ENCODE measurements at regions not wholly inside any gene's neighbourhood (a gene's known extent, or its start where the extent isn't known, plus 50 kb on each side); places are given as distances from the start of the nearest gene placed in this dataset.
"Not testable (repeated sequence)": the region's sequence is repeated elsewhere in the genome, so short reads cannot be mapped to it uniquely, and the experiment has no call there.

DNA sequence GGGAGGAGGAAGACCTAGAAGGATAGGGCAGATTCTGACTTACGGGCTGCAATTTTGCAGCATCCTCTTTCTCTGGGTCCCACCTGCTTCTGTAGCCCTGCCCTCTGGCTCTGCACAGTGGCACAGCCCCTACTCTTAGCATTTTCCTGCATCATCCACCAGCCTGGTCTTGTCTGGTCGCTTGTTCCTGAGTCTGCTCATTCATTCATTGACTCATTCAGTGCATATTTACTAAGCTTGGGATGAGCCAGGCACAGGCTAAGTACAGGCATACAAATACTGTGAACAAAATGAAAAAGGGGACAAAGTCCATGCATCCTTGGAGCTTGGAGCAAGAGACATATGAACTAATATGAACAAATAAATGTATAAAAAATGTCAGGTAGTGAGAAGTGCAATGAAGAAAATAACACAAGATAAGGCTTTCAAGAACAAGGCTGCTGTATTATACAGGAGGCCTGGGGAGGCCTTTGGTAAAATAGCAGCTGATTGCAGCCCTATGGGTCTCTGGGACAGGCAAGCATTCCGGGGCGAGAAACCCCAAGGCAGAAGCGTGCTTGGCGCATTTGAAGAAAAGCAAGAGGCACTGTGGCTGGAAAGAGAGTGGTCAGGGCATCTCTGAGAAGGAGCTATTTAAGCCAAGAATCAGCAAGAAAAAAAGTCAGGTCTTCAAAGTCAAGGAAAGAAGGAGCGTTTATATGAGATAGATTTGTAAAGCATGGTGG lies 108.0 kb upstream of the ALX4 start:
- no peak for DNase-seq (ENCODE audit: low spot score)

DNA sequence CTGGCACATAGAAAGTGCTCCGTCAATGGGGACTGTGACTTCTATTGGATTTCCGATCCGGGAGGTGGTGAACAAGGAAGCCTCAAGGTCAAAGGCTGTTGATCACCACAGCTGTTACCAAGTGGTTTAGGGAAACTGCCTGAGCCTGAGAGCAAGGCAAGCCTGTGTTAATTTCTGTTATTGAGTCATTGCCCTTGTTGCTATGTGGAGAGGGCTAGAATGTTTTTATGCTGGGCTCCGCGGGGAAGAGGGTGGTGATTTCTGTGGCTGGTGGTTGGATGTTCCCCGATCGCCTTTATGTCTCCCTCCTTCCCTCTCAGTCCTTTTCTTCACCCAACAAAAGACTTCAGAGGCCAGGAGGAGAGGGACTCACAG lies 108.5 kb upstream of the ALX4 start:
- no peak for DNase-seq (ENCODE audit: low spot score)

GRCh38 chr11:44421090-44421675 lies 111.2 kb upstream of the ALX4 start:
- DNase-seq (ENCODE audit: low spot score): no peak

- no peak for DNase-seq (ENCODE audit: low spot score)
Measured at GRCh38 chr11:44423289-44423688, 113.3 kb upstream of the ALX4 start.

GRCh38 chr11:44424841-44425240 lies 114.9 kb upstream of the ALX4 start:
- no peak for DNase-seq (ENCODE audit: low spot score)

DNA sequence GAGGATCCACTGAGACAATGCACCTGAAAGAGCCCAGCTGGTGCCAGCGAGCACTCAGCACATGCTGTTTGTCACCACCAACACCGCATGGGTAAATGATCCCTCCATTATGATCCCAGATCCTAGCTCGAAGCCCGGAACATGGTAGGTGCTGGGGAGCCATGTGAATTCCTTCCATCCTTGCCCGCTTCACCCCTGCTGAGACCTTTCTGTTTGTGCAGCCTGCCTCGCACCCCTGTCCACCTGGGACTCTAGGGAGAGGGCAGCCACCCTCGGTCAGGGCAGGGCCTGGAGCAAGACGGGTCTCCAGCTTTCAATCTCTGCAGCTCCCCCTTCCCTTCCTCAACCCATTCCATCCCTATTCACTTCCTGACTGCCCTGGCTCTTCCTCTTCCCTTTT lies 116.2 kb upstream of the ALX4 start:
- DNase-seq (ENCODE audit: low spot score): no peak

GRCh38 chr11:44426958-44427357 lies 117.0 kb upstream of the ALX4 start:
- no peak for DNase-seq (ENCODE audit: low spot score)

GRCh38 chr11:44427432-44427831 lies 117.5 kb upstream of the ALX4 start:
- no peak for DNase-seq (ENCODE audit: low spot score)

- DNase-seq (ENCODE audit: low spot score): no peak
Measured at GRCh38 chr11:44430140-44430539, 120.2 kb upstream of the ALX4 start.

DNA sequence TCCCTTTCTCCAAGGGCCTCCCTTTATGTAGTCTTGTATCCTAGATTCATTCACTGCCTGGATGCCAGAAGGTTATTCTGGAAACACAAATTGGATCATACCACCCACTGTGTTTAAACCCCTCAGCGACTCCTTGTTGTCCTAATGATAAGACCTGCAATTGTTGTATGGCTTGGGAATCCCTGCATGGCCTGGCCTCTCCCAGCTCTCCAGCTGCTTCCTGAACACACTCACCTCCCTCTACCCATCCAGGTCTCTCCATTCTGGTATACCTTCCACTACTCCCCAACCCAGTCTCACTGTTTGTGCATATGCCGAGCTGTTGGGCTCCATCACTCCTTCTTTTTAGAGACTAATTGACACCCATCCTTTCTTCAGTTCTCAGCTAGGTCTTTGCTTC lies 124.3 kb upstream of the ALX4 start:
- DNase-seq (ENCODE audit: low spot score): no peak

DNA sequence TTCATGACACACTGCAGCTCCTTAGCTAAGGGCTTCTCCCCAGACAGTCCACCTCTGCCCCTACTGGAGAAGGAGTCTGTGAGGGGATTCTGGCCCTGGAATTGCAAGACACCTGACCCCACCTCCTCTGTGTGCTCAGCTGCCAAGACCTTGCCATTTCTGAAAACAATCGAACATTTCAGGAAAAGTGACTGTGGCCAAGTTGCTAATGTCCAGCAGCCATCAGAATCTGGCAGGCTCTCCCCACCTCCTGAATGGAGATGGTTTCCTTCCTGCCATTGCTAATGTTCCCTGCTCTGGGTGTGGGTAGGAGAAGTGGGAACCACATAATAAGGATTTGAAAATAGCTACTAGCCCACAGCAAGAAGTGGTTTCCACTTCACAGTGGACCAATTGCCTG lies 127.2 kb upstream of the ALX4 start:
- no peak for DNase-seq (ENCODE audit: low spot score)

DNA sequence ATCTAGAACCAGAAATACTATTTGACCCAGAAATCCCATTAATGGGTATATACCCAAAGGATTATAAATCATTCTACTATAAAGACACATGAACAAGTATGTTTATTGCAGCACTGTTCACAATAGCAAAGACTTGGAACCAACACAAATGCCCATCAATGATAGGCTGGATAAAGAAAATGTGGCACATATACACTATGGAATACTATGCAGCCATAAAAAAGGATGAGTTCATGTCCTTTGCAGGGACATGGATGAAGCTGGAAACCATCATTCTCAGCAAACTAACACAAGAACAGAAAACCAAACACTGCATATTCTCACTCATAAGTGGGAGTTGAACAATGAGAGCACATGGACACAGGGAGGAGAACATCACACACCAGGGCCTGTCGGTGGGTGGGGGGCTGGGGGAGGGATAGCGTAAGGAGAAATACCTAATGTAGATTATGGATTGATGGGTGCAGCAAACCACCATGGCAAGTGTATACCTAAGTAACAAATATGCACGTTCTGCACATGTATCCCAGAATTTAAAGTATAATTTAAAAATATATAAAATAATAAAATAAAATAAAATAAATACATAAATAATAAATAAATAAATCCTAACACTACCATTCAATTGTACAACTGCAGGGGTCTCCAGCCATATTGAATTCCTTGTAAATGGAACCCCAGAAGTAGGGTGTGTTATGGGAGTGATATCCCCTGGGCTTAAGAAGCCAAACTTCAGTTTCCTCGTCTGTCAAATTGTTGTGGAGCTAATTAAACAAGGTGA lies 122.4 kb upstream of the CD82 start:
- not testable (repeated sequence) for DNase-seq (ENCODE audit: low spot score)

DNA sequence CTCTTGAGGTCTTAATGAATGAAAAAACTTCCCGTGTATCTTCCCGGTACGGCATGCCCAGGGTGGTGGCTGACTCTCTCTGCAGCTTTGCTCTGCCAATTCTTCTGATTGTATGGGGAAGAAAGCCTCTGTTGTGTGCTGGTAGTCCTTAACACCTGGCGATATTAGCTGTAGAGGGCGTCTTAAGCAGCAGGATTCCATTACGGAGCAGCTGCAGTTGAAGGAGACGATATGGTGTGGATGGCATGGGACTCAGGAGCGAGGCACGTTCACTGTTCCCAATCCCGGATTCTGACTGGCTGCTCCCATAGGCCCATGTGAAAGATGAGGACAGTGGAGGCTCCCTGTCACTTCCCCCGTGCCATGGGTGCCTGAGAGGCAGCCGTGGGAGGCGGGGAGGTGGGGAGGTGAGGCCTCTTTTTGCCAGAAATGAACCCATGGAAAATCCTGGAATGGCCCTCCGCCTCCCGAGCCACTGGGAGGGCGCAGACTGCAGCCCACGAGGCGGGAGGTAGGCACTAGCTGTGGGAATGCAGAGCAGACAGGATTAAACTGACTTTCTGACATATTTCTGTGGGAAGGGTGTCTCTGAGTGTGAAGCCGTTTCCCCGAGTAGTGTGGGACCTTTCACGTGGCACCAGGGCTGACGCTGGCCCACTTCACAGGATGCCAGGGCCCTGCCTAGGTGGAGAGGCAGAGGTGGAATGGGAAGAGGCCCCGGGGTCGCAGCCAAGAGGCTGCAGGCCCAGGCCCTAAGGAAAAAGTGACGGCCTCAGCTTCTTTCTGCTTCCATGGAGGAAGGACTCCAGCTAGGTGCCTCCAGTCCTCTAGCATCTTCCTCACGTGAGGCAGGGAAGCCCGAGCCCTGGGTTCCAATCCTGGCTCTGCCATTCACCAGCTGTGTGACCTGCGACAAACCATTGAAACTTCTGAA lies 121.4 kb upstream of the CD82 start:
- DNase-seq (ENCODE audit: low spot score): no peak

- DNase-seq (ENCODE audit: low spot score): no peak
Measured at GRCh38 chr11:44444770-44445321, 120.6 kb upstream of the CD82 start.

DNA sequence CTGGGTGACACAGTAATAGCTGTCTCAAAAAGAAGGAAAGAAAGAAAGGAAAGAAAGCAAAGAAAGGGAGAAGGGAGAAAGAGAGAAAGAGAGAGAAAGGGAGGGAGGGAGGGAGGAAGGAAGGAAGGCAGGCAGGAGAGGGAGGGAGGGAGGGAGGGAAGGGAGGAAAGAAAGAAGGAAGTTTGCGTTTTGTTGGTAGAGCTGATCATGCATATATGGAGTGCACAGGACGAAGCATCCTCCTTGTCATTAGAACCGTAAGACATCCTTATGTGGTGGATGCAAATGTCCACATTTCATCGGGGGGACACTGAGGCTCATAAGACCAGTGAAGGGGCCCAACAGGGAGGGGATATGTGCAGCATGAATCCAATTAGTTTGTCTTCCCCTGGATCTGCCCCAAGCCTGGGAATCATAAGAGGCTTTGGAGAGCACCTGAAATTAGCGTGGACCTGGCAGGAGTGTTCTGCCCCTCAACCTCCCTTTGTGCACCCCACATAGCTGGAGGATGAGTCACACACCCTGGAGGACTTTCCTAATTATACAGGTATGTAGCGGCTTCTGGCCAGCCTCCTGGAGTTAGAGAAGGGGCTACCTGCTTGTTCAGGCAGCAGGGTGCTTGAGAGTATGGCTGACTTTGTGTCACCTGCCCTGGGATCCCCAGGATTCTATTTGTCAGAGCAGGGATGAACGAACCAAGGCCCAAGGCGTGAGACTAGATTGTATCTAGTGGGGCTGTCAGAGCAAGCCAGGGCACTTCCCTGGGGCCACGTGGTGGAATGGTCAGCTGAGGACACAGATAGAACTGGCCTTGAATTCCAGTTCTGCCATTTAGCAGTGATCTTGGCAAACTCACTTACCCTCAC lies 119.7 kb upstream of the CD82 start:
- DNase-seq (ENCODE audit: low spot score): no peak

- no peak for DNase-seq (ENCODE audit: low spot score)
Measured at GRCh38 chr11:44446366-44446762, 119.1 kb upstream of the CD82 start.

DNA sequence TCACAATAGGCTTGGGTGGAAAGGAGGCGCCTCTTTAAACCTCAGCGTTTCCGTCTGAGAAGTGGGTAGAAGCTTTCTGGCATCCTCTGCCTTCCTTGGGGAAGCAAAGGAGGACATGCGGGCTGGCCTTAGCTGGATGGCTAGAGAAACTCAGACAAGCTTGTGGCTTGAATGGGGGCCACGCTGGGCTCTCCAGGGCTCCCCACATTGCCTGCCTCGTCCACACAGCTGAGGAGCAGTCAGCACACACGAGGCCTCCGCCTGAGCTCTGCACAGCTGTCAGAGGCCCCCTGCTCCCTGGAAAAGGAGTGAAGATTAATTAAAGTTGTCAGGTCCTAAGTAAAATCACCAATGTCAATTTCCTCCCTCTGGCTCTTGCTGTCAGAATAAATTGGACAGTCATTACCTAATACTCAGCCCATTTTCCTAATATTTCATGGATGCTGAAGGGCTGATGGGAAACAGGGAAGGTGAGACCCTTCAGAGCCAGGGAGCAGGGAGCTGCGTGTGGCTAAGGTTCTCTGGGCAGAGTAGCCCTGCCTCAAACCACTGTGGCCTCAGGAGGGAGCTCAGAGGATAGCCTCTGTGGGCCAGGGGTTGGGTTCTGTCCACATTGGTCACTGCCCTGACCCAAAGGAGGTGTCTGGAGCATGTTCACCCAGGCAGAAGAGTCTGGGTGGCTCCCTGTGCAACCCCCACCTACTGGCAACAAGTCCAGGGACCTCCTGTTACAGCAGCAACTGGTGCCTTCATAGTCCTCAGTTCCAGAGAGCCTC lies 118.3 kb upstream of the CD82 start:
- DNase-seq (ENCODE audit: low spot score): no peak

- no peak for DNase-seq (ENCODE audit: low spot score)
Measured at GRCh38 chr11:44450295-44450932, 115.0 kb upstream of the CD82 start.

GRCh38 chr11:44451706-44452105 lies 113.8 kb upstream of the CD82 start:
- DNase-seq (ENCODE audit: low spot score): no peak
